Fibroblast of mammary gland (primary cell): ENCODE measurements at regions not wholly inside any gene's neighbourhood (a gene's known extent, or its start where the extent isn't known, plus 50 kb on each side); places are given as distances from the start of the nearest gene placed in this dataset.

Source experiments
- DNase-seq: peaks from one replicate; pipeline ENCODE4 v3.0.0-alpha.2; 2010; ENCODE audit warnings: low read depth
- H3K4me3 ChIP-seq: 2 replicates; pipeline ENCODE4 v1.5.1; 2011; ENCODE audit warnings: low read depth, mild to moderate bottlenecking, low read length, moderate library complexity; ENCODE audit not compliant: control insufficient read depth
- TF ChIP-seq, protein P1 (sequence below): conservative IDR thresholded peaks from 2 replicates; pipeline ENCODE4 v1.5.1; 2011; ENCODE audit warnings: low read depth, low read length, inconsistent platforms; ENCODE audit not compliant: control insufficient read depth, insufficient read depth

DNA sequence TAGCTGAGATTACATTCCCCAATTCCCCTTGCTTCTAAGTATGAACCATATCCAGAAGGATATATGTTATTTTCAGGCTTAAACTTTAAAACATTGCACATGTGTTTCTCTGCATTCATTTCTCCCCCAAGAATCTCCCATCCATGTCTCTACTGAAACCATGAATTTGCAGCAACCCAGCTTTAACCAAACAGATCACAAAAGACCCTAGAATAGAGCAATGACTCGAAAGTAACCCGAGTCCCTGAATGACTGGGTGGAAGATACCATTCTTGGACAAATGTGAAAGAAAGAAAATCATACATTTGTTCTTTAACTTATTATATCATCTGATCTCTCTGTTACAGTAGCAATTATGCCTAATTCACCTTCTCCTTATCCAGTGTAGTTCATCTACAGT, 278.7 kb downstream of the IPMK start:
- TF ChIP-seq, protein P1, sequence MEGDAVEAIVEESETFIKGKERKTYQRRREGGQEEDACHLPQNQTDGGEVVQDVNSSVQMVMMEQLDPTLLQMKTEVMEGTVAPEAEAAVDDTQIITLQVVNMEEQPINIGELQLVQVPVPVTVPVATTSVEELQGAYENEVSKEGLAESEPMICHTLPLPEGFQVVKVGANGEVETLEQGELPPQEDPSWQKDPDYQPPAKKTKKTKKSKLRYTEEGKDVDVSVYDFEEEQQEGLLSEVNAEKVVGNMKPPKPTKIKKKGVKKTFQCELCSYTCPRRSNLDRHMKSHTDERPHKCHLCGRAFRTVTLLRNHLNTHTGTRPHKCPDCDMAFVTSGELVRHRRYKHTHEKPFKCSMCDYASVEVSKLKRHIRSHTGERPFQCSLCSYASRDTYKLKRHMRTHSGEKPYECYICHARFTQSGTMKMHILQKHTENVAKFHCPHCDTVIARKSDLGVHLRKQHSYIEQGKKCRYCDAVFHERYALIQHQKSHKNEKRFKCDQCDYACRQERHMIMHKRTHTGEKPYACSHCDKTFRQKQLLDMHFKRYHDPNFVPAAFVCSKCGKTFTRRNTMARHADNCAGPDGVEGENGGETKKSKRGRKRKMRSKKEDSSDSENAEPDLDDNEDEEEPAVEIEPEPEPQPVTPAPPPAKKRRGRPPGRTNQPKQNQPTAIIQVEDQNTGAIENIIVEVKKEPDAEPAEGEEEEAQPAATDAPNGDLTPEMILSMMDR: no peak
- no peak for DNase-seq
- H3K4me3 ChIP-seq: no peak overlapping the region

DNA sequence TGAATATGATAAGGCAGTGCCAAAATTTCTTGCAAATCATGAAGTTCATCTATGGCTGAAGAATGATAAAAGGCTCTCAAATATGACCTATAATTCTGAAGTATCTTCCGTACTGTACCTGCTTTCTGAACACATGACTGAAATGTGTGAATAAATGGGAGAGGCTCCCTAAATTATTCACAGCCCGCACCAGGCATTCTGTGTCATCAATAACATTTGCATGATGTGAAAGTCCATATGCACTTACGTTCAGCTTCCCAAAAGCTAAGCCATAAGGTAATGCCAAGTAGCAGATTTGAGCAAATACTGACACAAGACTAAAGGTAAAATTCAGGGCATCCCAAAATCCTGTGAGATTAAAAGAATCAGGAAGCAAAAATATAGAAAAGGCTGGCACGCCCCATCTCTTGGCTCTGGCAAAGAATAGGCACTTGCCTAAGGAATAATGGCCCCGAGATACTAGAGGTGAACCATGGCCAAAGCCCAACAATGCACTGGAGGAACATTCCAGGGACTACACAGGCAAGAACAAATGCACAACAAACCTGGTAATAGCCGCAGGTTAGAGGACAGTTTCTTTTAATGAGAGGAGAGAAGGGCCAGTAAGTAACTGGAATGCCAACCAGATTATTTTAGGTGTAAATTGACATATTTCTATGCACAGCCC, 280.5 kb downstream of the IPMK start:
- TF ChIP-seq, protein P1: no peak
- H3K4me3 ChIP-seq: no peak overlapping the region
- DNase-seq: no peak

DNA sequence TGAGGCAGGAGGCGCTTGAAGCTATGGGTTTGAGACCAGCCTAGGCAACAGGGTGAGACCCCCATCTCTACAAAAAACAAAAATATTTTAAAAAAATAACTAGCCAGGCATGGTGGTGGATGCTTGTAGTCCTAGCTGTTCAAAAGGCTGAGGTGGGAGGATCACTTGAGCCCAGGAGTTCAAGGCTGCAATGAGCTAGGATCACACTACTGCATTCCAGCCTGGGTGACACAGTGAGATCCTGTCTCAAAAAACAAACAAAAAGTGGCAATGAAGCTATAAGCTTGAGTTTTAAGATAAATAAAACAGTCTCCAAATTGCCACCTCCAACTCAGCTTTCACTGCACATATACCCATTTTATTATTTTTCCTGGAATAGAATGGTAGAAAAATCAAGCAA, 281.3 kb downstream of the IPMK start:
- H3K4me3 ChIP-seq: no peak overlapping the region
- TF ChIP-seq, protein P1: no peak
- DNase-seq: no peak

DNA sequence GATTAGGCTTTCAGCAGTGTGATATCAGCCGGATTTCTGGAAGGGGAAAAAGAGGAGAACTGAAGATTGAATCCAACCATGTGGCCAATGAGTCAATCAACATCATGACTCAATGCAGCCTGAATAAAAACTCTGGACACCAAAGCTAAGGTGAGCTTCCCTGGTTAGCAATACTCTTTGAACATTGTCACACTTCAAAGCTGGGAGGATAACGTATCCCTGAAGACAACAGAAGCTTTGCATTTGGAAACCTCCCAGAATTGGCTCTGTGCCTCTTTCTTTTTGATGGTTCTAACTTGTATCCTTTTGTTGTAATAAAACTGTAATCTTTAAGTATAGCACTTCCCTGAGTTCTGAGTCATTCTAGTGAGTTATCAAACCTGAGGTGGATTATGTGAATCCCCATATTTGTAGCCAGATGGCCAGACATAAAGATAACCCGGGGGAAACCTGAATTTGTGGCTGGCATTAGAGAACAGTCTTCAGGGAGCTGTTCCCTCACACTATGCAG, 284.4 kb downstream of the IPMK start:
- TF ChIP-seq, protein P1: no peak
- peak; percentile 29 for DNase-seq
- no peak overlapping the region for H3K4me3 ChIP-seq

DNA sequence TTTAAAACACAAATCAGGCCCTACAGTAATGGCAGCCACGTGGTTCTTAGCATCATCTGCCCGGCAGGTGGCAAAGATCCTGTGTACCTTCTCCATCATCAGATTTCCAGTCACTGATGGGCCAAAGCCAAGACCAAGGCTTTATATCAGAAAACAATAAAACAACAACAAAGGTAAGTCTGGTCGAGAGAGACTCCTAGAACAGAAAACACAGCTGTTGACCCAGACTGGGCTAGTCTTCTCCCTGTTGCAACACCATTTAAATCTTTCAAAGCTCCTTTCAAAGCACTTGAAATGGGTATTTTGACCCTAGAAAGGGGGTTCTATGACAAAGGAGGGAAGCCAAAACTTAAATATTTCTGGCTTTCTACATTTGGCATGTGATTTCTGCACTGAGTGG, 285.6 kb downstream of the IPMK start:
- no peak for DNase-seq
- TF ChIP-seq, protein P1: no peak
- H3K4me3 ChIP-seq: no peak overlapping the region

DNA sequence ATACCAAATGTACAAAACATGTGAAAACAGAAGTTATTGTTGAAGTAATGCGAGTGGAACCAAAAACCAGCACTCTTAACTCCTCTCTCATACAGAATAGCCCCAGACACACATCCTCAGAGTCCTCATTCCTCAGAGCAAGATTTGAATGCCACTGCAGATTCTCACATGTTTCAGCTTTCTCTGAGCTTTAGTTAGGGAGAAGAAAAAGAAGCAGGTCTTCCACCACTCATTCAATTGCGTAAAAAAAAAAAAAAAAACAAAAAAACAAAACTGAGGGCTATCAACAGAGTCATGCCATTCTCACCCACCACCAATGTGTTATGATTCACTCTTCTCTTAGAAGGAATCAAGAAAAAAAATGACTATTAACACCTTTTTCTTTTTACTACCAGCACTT, 287.7 kb downstream of the IPMK start:
- no peak overlapping the region for H3K4me3 ChIP-seq

More for the DNA sequence above, 287.7 kb downstream of the IPMK start:
- DNase-seq: no peak
- TF ChIP-seq, protein P1: no peak
